HG03460 (cell line): ENCODE measurements at regions not wholly inside any gene's neighbourhood (a gene's known extent, or its start where the extent isn't known, plus 50 kb on each side); places are given as distances from the start of the nearest gene placed in this dataset.

Experiments used
- ATAC-seq: cut with Tn5 transposase; IDR thresholded peaks from one replicate; pipeline ENCODE4 v1.9.1; 2021; ENCODE audit not compliant: unreplicated experiment

GRCh38 chr16:52805559-52806168 lies 247.0 kb downstream of the CHD9NB start:
- no peak for ATAC-seq

- ATAC-seq = no peak
Observed at GRCh38 chr16:52800432-52800831, 252.3 kb downstream of the CHD9NB start.

GRCh38 chr16:52799149-52799548 lies 252.2 kb upstream of the TOX3 start:
- ATAC-seq = no peak

GRCh38 chr16:52787709-52788108 lies 240.8 kb upstream of the TOX3 start:
- no peak for ATAC-seq

GRCh38 chr16:52786091-52786490 lies 239.1 kb upstream of the TOX3 start:
- ATAC-seq = no peak

- ATAC-seq = no peak
Observed at GRCh38 chr16:52785653-52786052, 238.7 kb upstream of the TOX3 start.

- no peak for ATAC-seq
Observed at GRCh38 chr16:52783616-52784015, 236.7 kb upstream of the TOX3 start.

- ATAC-seq = no peak
Observed at GRCh38 chr16:52781005-52781630, 234.2 kb upstream of the TOX3 start.

- ATAC-seq = no peak
Observed at GRCh38 chr16:52773026-52773425, 226.1 kb upstream of the TOX3 start.

- ATAC-seq = no peak
Observed at GRCh38 chr16:52770828-52771227, 223.9 kb upstream of the TOX3 start.

GRCh38 chr16:52758473-52758855 lies 211.5 kb upstream of the TOX3 start:
- ATAC-seq = no peak

GRCh38 chr16:52757746-52758472 lies 211.0 kb upstream of the TOX3 start:
- no peak for ATAC-seq

GRCh38 chr16:52756812-52757517 lies 210.0 kb upstream of the TOX3 start:
- no peak for ATAC-seq

- ATAC-seq = no peak
Observed at GRCh38 chr16:52755396-52755795, 208.5 kb upstream of the TOX3 start.

GRCh38 chr16:52751035-52751434 lies 204.1 kb upstream of the TOX3 start:
- no peak for ATAC-seq

- ATAC-seq = no peak
Observed at GRCh38 chr16:52748741-52749140, 201.8 kb upstream of the TOX3 start.

- no peak for ATAC-seq
Observed at GRCh38 chr16:52747088-52747595, 200.2 kb upstream of the TOX3 start.

GRCh38 chr16:52743707-52744106 lies 196.8 kb upstream of the TOX3 start:
- ATAC-seq = no peak

GRCh38 chr16:52742608-52743170 lies 195.7 kb upstream of the TOX3 start:
- ATAC-seq = no peak

GRCh38 chr16:52742052-52742451 lies 195.1 kb upstream of the TOX3 start:
- no peak for ATAC-seq

- no peak for ATAC-seq
Observed at GRCh38 chr16:52741351-52741750, 194.4 kb upstream of the TOX3 start.
